ENCODE measurements at regions not wholly inside any gene's neighbourhood (a gene's known extent, or its start where the extent isn't known, plus 50 kb on each side); places are given as distances from the start of the nearest gene placed in this dataset.

DNA sequence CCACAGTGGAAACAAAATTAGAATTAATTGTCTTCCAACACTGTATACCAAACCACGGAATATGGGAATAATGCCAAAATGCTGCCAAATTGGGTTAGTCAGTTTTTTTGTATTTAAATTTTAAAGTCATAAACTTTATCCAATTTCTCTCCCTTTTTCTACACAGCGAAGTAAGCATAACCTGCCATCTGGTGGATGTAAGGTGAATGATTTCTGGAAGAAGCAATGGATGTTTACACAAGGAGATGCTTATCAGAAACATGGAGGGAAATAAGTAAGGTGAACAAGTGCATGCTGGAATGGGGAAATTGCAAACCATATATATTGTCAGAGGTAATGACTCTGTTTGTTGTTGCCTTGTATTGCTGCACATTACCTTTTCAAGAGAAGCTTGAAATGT lies 691.9 kb downstream of the TECRL start:
- TF ChIP-seq, protein P1, sequence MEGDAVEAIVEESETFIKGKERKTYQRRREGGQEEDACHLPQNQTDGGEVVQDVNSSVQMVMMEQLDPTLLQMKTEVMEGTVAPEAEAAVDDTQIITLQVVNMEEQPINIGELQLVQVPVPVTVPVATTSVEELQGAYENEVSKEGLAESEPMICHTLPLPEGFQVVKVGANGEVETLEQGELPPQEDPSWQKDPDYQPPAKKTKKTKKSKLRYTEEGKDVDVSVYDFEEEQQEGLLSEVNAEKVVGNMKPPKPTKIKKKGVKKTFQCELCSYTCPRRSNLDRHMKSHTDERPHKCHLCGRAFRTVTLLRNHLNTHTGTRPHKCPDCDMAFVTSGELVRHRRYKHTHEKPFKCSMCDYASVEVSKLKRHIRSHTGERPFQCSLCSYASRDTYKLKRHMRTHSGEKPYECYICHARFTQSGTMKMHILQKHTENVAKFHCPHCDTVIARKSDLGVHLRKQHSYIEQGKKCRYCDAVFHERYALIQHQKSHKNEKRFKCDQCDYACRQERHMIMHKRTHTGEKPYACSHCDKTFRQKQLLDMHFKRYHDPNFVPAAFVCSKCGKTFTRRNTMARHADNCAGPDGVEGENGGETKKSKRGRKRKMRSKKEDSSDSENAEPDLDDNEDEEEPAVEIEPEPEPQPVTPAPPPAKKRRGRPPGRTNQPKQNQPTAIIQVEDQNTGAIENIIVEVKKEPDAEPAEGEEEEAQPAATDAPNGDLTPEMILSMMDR (IDR thresholded peaks at IDR 0.05) = no peak
- TF ChIP-seq POLR2A (IDR thresholded peaks at IDR 0.05) (no peak), POLR2AphosphoS5 (IDR thresholded peaks at IDR 0.05) (no peak)
